GM21390 (cell line): ENCODE measurements at regions not wholly inside any gene's neighbourhood (a gene's known extent, or its start where the extent isn't known, plus 50 kb on each side); places are given as distances from the start of the nearest gene placed in this dataset.

Experiments
- ATAC-seq: cut with Tn5 transposase; IDR thresholded peaks from one replicate; pipeline ENCODE4 v1.9.1; 2021; ENCODE audit not compliant: unreplicated experiment

DNA sequence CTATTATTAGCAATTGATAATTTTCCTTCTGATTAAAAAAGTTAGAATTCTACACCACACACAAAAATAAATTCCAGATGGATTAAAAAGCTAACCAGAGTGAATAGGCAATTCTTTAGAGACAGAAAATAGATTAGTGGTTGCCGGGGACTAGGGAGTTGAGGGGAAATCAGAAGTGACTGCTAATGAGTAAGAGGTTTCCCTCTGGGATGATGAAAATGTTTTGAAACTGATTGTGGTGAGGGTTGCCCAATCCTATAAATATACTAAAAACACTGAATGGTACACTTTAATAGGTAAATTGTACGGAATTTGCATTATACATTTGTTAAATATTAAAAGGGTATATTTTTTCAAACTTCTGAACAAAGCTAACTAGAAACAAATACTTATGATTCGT lies 214.9 kb downstream of the GPAM start:
- no peak for ATAC-seq

DNA sequence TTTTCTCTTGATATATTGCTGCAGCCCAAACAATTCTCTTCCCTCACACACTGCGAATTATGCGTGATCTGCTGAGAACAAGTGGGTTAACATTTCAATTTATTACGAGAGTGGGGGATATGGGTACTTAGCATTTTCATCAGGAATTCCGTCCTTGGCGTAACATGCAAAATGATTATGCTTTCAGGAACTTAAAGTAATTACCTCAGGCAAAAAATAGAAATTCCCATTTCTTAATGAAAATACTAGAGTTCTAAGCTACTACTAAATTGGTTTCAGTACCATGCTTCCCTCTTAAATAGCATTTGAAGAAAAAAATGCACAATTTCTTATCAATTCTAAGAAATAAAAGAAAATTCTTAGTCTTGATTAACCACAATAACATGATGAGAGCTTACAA lies 213.5 kb downstream of the GPAM start:
- no peak for ATAC-seq

DNA sequence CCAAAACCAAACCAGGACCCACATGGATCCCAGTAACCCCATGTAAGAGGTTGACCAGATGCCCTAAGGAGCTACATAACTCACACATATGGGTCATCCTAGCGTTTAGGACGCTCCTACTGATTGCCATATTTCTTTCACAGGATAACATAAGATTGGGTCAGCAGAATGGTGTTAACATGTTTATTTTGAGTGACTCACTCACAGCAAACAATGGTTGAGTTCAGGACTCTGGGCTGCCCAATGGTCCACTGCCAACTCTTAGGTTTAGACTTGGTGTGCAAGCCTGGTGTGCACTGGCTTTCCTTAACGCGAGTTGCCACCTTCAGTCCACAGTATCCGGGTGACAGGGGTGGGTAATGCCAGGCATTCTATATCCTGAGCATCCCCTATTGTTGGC lies 211.5 kb downstream of the GPAM start:
- no peak for ATAC-seq

DNA sequence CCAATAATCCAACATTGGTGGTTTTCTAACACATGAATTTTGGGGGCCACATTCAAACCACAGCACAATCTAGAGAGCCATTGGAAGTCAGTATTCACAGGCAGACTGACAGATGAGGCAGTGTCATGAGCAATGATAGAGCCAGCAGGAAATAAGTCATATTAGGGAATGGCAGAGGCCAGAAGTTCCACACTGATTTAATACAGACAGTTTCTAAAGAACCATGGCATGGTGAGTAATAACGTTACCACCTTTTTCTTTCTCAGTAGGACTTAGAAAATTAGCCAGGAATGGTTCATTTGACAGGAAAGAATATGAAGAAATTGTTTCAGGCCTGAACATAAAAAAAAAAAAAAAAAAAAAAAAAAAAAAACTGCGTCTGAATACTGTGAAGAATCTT lies 210.3 kb downstream of the GPAM start:
- no peak for ATAC-seq

DNA sequence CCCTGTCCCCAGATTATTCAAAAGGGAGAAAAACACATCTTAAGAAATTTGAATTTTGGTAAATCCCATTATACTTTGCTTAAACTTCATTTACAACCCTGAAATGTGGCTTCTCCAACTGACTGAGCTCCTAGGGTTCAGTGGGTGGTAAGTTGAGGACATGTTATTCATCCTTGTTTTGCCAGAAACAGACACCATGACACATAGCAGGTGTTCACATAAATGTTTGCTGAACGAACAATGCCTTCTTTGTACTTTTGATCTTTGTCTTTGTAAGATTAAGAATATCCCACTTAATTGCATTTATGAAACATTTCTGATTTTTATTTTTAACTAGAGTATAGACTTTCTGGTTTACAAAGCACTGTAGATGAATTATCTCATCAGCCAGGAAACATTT lies 209.7 kb downstream of the GPAM start:
- no peak for ATAC-seq

DNA sequence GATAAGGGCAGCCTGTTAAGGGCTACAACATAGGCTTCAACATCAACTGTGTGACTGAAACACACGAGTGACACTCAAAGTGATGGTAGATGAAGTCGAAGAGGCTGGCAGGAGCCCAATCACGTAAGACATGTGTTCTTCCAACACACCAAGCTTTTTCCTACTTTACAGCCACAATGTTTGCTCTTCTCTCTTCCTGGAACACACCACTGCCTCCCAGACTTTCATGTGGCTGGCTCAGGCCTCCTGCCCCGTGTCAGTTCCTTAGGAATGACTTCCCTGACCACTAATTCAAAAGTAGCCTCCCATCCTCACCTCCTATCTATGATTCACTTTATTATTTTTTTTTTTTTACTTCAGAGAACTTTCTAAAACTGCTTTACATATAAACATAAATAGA lies 209.2 kb downstream of the GPAM start:
- ATAC-seq: no peak

DNA sequence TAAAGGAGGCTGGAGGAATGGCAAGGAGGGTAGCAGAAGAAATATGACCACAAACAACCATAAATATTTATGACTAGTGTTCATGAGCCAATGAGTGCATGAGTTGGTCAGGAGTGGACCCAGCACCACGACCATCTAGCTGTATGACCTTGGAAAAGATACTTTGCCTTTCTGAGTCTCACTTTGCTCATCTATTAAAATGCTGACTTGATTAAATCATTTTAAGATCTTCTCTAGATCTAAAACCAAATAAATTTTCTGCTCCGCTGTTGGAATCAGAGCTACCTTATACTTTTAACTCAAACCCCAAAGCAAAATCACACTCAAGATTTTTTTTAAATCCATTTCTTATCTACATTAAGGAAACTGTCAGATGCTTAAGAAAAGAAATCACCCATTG lies 207.0 kb downstream of the GPAM start:
- ATAC-seq: no peak

DNA sequence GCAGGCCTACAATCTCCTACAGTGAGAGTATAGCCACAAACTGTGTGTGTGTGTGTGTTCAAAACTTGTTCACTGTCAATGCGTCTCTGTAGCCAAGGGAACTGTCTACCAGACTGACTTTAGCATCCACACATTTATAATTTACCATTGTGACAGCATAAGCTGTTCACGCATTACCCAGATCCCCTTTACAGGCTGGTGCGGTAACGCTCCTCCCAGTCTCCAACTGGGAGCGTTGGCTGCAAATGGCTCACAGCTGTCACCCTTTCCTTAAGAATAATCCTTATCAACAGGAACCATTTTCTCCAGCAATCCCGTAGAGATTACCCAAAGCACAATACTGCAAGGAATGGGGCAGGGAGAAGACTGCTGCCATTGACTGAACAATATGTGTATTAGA lies 199.5 kb downstream of the GPAM start:
- ATAC-seq: no peak

DNA sequence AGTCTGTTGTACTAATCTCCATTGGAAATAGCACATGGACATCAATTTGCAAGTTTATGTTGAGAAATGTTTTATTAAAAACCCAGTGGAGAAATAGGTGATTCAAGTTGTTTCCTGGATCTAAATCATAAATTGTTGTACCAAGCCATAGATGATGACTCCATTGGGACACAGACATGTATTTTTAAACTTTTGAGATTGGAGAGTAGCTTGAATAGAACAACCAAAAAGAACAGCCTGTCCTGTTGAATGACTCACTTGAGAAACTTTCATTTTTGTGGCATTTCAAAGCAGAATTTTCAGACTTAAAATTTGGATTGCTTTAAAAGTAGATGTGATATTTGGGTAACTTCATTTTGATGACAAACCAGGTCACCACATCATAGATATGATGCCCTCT lies 197.5 kb downstream of the GPAM start:
- no peak for ATAC-seq

DNA sequence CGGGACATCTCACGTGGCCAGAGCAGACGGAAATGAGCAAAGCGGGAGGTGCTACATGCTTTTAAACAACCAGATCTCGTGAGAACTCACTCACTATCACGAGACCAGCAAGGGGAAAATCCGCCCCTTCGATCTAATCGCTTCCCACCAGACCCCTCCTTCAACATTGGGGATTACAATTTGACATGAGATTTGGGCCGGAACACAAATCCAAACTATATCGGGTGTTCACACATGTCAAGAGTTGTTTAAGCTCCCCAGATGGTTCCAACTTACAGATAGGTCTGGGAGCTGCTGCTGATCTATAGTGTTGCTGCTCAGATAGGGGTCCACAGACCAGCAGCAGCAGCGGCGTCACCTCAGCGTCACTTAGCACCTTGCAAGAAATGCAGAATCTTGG lies 194.9 kb downstream of the GPAM start:
- ATAC-seq: no peak

DNA sequence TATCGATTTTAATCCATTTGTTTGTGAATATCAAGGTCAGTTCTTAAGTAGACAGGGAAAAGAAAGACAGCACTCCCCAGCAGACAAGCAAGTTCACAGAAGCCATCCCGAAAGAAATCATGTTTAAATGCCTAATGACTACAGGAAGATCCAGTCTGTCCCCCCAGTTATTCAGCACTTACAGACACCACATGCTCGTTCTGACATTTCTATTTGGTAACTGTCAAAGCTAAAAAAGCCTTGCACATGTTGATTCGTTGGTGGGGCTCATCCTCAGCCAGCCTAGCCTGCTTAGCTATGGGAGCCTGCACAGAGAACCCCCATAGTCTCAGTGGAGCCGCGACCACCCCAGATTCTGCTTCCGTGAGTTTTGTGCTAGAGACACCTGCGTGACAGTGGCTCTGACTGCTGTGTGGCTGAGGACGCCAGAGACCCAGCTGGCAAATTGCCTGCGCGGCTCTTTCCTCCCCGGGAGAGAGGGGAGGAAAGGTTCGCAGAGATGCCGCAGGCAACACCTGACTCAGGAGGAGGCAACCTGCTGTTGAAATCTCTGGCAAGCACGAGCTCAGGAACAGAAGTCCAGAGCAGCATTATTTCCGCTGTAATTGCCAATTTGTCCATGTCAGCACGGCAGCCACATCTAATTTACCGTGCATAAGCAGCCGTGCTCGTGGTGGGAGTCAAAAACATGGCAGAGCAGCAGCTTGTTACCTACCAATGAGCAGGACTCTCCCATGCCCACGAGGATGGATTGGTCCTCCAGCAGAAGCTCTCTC lies 194.2 kb downstream of the GPAM start:
- no peak for ATAC-seq

DNA sequence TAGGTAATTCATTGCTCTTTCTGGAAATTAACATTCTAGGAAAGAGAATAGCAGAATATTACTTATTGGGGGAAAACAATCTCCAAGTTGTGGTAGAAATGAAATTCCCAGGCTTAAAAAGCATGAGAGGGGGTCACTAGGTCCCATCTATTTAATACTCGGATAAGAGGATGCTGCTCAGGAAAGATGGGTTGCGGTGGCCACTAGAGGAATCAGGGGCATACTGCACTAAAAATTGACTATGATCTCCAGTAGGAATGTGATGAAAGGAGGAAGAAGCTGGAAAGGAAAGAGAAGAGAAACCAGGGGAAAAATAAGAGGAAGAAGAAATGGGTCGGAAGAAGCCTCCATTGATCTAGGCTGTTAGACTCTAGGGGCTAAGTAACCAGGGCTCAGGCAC lies 192.8 kb downstream of the GPAM start:
- no peak for ATAC-seq

DNA sequence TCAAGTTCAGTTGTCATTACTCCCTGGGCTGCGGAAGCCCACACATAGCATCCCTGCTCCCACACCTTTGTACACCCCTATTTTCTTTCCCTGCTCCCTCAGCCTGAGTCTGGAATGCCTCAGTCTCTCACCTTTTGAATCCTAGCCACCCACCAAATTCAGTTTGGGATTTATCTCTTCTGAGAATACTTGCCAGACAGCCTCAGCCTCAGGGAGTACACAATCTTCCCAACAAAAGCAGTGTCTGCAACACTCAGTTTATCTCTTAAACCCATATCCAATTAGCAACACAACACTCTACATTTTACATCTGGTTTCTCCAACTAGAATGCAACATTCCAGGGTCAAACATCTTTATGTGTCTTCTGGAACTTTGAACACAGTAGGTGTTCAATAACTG lies 190.2 kb downstream of the GPAM start:
- no peak for ATAC-seq

DNA sequence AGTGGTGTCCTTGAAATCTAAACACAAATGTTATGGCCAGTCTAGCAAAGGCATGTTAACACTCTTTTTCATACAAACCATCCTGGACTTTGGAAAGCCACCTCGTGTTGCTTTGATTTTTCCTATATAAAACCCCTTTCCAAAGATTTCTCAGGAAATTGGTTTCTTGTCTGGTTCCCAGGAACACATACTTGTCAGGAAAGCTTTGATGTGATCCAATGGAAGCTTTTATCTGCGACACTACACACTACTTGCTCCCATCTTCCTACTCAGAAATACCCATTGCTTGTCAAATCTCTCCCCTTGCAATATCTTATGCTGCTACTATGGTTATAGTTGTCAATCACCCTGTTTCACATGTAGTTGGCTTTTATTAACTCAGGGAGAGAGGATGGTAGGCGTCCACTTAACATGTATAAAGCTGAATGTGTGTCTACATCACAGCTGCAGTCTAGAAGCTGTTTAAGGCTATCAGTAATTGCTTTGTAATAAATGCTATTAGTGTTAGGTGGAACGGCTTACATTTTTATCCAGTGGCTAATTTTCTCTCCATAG lies 189.6 kb downstream of the GPAM start:
- ATAC-seq: no peak

DNA sequence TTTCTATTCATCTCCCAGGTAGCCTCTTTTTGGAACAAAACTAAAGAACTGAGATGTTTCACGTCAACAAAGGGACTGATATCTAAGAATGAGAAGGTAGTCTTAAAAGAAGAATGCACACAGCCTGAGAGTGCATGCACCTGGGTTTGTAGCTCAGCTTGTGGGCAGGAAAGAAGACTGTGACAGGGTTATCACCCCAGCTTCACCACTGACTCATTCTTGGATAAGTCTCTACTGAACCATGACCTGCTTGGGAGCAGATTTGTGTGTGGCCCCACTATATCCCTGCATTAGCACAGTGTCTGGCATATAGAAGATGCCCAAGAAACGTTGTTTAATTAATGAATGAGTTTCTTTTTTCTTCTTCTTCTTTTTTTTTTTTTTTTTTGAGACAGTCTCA lies 187.5 kb downstream of the GPAM start:
- peak; percentile 98 for ATAC-seq

DNA sequence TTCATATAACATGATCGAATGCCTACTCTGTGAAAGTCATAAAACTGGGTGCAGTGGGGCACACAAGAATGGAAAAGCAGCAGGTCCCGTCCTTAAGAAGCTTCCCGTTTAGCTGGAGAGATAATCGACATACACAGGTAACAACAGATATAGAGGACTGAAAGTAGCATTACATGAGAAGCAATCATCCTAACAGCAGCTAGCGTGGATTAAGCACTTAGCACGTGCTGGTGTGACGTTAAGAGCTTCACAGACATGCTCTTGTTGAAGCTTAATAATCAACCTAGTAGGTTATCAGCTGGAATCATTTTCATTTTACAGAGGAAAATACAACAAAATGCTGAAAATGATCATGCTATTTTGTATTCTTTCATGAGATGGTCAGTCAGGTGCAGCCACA lies 184.8 kb downstream of the GPAM start:
- ATAC-seq: no peak

DNA sequence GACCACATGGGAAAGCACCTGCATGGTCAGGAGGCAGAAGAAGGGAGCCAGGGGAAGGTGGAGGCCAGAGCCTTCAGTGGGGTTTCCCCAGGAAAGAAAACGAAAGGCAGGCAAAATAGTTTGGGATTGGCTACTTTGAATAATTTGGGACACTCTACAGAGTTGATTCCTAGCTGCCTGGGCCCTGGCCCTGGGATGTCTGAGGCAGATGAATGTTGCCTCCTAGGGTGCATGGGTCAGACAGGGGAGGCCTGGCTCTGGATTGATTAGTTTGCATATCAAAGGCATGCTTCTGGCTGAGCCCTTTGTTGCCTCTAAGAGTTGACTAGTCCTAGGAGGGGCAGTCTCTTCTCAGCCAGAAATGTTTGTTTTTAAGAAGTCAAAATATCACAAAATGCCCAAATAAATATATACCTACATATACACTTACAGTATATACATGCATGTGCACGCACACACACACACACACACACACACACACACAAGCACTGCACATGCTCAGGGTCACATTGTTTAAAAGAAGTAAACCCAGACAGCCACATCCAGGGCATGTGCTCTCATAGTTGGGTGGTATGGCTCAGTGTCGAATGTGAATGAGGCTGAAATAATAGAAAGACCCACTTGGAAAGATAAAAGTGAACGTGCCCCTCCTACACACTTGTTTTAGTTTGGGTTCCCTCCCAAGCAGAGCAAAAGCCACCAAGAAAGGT lies 184.2 kb downstream of the GPAM start:
- ATAC-seq: no peak

DNA sequence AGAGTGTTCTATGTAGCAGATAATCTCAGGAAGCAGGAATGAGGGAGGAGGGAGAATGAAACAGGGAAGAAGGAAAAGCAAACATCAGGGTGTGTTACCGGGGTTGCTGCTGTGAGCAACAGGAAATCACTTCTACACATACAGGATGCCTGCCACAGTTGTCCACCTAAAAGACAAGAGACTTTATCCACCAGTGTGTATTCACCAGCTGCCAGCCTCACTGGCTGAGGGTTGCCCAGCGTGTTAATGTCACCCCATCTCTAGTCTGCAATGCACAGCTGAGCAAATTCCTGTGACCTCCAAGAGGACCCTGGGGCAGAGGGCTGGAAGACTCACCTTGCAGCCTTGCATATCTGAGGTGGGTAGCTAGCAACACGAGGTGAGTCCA lies 183.7 kb downstream of the GPAM start:
- no peak for ATAC-seq

DNA sequence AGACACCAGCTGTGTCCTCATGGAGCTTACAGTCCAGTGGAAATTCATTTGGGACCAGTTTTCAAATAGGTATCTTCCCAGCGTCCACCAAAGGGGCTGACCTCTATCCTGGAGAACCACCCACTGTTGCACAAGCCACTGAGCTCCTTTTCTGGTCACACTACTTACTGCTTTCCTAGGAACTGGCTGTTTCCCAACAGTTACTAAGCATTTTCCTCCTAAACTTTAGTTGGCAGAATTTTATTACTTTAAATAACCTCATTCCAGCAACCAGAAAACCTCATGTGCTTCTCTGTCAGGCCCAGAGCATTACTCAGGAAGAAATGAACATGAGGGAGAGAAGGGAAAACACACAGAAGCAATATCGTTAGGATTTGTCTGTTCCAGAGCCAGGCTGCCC lies 183.1 kb downstream of the GPAM start:
- ATAC-seq: no peak

DNA sequence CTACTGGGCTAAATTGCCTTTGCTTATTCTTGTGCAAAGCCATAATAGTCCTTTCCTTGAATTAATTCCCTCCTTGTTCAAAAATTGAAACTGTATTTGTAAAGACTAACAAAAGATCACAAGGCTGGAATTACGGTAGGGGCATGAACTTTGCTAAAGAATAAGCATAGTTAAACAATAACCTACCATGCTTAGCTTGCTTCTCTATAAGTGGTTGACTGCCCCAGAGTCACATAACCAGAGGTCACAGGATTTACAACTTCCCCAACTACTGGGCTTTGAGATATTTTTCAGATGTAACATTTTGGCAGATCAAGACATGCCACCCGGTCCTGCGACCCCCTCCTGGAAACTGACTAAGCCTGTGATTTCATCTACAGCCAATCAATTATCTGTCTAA lies 181.4 kb downstream of the GPAM start:
- ATAC-seq: no peak

DNA sequence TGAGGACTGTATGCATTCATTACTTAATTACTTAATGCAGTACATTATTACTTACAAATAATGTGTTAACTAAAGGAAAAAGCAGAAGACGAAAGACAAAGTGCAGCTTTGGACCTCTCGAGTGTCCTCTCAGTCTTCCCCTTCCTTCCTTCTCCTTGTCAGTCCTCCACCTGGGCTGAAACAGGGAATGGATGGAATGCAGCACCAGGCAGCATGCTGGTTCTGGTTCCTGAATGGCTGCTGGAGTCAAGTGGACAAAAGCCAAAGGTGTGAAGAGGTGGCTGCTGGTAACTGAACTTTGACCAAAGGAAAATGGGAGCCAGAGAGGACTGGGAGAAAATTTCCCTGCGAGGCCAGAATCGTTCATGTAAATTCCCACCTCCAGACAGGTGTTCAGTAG lies 179.5 kb downstream of the GPAM start:
- no peak for ATAC-seq

DNA sequence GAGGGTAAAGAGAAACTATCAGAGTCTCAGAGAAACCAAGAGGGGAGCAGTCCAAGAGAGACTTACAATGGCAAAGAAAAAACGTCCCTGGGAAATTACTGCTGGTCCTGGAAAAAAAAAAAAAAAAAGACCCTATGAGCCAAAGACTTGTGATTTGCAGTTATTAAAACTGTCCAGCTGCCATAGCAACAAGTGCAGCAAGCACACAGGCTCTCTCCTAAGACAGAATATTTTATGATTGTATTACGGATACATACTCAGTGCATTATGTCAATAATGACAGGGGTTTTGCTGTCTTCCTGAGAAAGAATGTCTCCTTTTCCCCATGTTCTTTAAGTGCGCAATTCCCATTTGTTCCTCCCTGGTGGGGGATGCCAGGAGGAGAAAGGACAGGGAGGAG lies 178.5 kb downstream of the GPAM start:
- ATAC-seq: no peak

DNA sequence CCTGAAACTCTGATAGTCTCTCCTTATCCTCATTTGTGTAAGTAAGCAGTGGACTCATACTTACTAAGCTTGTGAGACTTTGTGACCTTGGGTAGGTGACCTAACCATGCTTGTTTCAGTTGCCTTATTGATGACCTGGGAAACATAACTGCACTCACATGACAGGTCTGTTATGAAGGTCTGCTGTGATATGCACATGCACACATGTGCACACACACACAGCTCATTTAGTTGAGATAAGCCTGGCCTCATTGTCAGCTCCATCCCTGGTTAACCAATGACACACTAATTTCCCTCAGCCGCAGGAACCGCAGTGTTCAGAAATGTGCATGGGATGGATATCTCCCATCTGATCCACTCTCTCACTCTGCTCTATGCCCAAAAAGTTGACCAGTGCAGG lies 177.2 kb downstream of the GPAM start:
- no peak for ATAC-seq
